Fibroblast of skin of left biceps (primary cell): ENCODE measurements at regions not wholly inside any gene's neighbourhood (a gene's known extent, or its start where the extent isn't known, plus 50 kb on each side); places are given as distances from the start of the nearest gene placed in this dataset.

Experiments
- DNase-seq, 2 experiments: peaks; one replicate each; pipeline ENCODE4 v3.0.0-alpha.2; 2013; ENCODE audit warnings: low read depth in 2 of 2

DNA sequence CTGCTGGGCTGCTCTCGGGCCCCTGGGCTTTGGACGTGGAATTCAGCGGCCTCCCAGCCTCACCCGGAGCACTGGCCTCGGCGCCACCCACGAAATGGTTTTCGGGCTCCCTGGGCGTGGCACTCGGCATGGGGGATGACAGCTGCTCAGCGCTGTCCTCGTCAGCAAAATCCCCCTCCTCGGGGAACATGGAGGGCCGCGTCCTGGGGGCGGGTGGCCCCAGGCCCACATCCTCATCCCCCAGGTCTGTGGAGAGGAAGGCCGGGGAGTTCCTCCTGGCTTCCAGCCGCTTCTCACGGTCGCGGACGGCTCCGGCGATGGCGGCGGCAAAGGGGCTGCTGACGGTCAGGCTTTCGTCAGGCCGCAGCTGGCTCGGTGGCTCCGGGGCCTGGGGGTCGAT, 88.4 kb downstream of the CTTN start:
- no peak for DNase-seq

DNA sequence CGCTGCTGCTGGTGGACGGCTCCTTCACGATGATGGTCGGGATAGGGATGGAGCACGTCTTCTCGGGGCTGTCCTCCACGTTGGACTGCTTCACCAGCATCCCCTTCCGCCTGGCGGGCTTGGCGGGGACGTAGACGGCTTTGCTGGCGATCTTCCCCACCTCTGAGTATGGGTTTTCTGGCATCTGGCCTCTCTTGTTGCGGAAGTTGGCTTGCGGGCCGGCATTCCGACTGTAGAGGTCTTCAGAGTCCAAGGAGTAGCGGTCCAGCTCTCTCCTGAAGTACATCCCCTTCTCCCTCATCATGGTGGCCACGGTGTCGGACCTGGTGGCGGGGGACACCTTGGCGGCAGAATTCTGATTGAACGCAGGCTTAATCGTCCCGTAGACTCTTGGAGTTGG, 88.8 kb downstream of the CTTN start:
- no peak for DNase-seq

DNA sequence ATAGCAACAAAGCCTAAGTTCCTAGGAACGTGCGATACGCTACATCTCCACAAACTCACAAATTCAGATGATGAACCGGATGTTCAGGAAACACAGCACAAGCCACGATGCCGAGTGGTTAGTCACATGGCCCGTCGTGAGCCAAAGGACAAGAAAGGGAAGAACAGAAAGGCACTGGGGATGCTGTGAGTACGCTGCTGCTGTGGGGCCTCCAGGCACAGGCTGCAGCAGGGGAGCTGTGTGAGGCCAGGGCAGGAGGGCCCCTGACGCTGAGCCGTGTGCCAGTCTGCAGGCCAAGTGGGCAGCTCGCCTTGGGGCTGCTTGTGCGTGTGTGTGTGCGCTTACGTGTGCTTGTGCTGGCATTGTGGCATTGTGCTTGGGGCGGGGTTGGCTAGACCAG, 89.4 kb downstream of the CTTN start:
- DNase-seq, result no peak

DNA sequence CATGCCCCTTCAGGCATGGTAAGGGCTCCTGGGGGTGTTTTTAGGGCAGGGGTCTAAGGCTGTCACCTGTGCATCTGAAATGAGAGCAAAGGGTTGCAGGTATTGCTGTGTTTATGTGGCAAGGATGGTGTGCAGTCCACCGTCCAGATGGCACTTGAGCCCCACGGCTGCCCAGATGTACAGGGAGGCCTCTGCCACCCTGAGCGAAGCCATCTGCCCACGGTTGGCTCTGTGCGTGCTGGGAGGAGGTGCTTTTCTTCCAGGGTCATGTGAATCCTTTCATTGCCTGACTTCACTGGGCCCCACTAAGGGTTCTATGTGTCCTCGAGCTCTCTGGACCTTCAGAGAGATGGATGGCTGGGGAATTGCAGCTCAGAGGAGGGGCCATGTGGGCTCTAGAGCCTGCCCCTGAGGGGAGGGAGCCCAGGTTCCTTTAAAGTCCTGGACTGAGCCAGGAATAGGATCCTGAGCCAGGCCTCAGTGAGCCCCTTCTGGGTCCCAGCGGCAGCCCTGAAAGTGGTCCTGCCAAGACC, 89.9 kb downstream of the CTTN start:
- no peak for DNase-seq

DNA sequence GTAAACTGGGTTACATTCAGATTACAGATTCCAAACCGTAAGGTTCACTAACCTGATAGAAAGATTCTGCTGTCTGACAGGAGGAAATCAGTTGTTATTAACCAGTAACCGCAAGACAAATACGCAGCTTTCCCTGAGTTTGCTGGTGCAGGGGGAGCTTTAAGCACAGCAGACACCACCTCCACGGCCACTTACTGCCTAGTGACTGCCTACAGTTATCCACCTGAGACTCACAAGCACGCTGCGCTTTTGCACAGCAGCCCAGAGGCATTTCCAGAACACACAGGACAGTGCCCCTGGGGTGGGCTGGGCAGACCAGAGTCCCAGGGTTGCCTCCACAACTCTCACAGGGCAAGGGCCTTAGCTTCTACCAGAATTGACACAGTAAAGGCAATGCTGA, 90.9 kb downstream of the CTTN start:
- no peak for DNase-seq

DNA sequence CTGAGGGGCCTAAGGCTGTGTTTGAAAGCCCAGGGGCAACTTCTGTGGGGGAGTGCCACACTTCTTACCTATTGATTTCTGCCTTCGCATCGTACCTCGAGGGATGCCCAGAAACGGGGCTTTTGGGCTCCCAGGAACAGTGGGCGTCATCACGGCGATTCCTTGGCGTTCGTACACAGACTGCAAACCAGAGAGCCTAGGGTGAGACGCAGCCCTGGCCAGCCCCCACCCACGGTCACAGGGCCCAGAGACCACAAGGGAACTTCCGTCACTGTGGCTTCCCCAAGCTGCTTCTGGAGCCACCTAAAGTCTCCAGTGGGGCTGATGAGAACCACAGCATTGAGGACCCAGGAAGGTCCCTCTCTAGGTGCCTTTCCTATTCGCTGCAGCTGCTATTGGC, 91.9 kb downstream of the CTTN start:
- DNase-seq, result no peak

DNA sequence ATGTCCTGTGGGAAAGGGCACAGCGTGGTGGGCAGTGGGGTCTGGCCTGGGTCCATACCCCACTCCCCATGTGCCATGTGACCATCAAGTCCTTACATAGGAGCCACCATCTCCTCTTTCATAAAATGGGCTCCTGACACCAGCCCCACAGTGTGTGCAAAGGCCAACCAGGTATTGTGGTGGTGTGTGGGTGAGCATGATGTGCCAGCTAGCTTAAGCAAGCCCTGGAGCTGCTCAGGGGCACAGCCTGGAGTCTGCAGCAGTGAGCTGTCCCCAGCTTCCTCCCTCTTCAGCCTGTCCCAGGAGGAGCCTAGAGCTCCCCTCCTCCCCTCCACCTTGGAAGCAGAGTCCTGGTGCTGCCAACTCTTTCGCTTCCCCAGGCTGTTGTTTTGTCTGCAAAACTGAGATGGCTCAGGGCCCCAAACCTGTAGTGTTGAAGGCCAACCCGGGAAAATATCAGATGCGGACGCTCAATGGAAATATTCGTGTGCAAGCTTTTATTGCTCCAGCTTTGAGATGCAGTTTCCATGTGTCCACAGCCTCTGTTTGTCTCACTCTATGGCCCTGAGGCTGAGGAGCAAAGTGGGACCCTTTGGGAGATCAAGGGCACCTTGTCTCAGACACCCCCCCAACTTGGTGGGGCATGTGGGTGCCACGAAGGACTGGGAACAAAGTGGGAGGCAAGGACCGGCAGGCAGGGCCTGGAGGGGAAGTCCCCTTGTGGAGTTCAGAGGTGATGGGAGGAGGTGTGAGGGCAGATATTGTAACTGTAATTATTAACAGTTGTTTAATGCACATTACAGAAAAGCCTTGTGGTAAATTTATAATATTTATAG, 92.6 kb downstream of the CTTN start:
- DNase-seq, result no peak

DNA sequence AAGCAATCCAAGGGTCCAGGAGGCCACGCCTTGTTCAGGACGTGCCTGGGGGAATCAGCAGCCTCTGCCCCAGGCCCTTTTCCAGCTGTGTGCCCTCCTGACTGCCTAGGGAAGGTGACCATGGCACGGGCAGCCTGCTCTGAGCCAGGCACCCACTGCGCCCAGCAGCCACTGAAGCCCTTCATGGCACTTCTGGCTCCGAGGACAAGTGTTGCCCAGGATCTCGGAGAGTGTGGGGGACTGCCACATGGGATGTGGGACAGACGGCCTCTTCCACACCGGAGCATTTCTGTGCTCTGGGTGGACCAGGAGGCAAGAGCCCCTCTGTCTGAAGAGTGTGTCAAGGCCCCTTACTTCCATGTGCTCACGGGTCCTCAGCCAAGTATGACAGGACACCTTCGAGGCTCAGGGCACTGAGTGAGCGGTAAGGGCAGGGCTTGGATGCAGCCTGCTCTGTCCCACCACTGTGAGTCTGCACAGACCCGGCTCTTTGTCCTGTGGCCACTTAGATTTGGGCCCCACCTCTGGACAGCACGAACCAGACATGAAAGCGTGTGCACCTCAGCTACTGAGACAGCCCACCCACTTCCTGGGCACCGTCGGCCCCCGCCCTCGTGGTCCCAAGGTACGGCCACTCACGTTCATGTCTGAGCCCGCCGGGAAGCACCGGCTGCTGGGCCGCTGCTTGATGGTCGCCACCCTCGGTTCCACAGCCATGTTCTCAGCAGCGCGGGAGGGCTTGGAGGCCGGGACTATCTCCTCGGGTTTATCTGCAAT, 93.6 kb downstream of the CTTN start:
- DNase-seq, result no peak

DNA sequence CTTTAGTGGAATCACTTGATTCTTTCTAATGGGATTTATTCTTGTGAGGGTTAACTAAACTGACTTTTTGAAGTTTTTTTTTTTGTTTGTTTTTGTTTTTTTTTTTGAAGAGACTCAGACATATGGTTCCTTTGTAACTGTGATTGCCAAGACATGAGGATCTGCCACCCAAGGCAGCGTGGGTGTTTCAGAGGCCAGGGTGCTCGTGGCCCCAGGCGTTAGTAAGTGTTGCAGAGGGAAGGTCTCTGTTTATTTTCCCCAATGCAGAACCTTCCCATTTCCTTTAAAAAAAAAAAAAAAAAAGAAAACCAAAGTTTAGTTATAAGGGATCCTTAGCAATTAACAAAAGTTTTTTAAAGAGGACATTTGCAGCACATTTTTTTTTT, 94.8 kb downstream of the CTTN start:
- DNase-seq, result no peak

DNA sequence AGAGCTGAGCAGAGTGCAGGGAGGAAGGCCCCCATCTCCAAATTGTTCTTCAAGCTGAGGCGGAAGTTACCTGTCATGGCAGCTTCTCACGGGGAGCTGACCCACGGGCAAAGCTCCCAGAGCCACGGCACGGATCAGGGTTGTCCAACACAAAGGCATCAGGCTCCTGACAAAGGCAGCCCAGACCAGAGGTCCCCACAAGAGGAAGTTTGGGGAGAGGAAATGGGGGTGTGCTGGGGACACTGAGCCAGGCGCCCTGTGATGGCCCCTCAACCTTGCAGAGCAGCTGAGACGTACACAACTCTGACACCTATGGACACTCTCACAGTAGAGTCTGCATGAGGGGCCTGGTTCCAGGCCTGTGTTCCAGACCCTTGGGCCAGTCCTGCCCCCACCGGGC, 95.6 kb downstream of the CTTN start:
- no peak for DNase-seq

DNA sequence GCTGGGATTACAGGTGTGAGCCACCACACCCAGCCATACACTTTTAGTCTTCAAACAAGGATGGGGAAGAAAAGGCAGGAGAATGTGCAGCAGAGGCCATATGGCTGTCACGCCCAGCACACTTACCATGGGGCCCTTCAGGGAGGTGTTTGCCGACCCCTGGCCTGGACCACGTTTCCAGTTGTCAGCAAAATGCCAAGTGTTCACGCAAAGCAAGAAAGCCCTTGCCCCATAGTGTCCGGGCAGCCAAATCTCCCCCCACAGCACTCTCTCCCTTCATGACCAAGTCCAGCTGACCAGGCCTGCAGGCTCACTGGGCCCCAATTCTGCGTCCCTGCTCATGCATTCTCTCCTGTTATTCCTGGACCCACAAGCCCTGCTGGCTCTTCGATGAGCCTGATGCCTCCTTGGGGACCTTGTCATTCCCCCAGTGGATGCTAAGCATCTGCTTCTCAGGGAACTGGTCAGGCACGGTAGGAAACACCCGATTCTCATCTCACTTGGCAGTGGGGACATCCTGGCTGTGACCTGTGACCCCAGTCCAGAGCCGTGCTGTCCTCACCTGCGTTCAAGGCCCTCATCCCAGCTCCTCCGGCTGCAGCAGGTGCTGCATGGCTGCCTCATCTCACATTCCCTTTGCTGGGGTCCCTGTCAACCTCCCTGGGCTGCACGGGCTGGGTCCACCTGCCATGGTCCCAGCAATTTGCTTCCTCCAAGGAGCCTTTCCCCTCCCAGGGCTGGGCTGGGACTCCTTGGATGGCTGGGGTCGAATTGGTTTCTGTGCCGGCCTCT, 96.4 kb downstream of the CTTN start:
- DNase-seq, result no peak

DNA sequence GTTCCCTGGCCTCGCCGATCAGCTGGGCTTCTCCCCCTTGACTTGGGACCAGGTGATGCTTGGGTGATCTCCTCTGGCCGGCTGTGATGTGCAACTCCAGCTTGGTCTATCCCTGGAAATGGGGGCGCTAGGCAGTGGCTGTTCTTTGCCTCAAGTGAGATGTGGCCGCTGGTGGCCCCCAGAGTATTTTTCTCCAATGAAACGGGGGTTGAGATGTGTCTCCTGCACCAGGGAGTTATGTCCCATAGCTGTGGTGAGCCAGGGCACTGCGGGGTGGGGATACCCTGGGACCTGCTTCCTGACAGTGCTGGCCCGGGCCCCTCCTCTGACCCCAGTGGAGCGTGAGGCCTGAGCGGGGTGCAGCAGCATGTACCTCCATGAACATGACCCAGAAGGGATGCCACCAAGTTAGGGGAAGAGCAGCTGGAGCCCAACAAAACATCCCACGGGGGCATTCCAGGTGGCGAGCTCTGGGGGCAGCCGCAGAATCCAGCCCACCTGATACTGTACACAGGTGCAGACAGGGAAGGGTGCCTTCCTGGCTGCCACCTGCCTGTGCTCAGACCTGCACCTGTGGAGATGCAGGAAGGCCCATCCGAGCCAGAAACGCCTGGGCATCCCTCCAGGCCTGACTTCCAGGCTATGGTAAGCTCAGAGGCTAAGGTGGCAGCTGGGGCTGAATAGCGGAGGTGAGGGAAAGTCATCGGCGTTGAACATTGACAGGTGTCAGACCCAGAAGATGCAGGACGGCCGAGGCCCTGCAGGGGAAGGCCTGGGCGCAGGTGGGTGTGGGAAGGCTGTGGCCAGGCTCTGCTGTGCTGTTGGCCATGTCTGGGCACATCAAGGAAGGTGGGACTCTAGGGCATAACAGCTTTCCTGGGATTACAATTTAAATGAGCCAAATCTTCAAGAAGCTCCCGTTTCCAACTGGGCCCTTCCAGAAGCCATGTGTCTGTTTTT, 97.3 kb downstream of the CTTN start:
- no peak for DNase-seq

DNA sequence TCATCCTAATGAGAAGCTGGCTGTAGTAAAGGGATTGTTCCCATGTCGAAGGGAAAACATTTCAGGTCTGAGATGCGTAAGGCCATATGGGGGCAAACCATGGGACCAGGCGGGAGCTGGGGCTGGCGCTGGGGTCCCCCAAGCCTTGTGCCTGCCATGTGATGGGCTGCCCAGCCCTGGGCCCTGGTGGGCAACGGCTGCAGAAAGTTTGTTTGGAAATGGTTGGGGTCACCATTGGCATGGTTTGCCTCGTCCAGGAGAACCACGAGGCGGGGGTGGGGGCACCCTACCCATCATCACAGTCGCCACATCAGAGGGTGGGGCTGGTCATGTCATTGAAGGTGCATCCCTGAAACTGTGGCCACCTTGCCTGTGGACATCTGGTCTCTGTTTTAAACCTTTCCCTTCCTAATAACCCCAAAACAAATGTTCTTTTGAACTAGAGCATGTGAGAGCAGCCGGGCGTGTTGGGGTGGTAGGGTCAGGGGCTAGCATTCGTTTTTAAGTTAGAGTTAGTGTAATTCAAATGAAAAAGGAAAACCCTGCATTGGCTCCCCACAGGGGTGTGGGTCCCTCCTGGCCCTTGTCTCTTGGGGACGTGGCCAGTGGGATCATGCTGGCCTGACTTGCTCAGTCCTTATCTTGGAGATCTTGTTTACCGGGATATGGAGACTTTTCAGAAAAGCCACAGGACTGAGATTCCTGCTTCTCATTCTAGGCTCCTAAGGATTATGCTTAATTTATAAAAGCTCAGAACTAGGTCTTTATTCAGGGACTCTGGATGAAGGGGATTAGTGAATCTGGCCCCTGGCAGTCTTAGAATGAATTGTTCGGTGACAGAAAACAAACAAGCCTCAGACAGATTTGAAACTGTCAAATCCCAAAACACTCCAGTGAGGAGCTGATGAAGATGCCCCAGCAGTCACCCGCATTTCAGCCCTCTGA, 98.5 kb downstream of the CTTN start:
- no peak for DNase-seq

DNA sequence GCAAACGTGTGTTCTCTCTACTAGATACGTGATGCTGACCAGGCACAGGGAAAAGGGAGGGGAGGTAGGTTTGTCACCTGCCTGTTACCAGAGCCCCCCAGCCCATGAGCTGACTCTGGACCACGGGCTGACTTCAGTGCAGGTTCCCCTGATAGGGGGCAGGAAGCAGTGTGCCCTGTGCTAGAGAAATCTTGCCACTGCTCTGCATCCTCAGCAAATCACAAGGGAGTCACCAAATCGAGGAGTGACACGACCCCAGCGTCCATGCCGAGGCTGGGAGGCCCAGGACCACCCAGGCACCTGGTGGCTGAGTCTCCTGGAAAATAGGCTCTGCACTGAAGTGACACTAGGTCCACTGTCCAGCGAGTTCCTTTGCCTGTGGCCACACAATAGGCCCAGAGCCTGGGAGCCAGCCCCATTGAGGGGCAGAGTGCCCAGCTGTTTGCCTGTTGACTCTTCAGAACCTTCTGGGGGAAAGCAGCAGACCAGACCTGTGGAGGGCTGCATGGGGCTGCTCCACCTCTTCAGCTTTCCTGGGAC, 99.3 kb downstream of the CTTN start:
- DNase-seq, result no peak

DNA sequence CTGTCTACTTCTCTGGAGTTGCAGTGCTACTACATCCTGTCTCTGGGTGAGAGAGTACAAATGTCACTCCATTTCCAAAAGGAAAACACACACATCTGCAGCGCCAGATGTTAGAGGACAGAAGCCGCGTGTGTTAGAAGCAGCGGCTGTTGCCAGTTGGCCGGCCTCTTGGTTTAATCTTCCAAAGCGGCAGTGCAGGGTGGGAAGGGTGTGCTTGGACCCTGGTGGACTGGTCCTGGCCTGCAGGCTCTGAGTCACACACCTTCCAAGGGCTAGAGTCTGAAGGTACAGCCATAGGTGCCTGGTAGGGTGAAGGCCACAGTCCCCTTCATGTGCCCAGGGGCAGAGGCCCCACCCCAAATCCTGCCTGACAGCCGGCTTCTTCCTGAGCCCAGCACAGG, 99.8 kb downstream of the CTTN start:
- no peak for DNase-seq

DNA sequence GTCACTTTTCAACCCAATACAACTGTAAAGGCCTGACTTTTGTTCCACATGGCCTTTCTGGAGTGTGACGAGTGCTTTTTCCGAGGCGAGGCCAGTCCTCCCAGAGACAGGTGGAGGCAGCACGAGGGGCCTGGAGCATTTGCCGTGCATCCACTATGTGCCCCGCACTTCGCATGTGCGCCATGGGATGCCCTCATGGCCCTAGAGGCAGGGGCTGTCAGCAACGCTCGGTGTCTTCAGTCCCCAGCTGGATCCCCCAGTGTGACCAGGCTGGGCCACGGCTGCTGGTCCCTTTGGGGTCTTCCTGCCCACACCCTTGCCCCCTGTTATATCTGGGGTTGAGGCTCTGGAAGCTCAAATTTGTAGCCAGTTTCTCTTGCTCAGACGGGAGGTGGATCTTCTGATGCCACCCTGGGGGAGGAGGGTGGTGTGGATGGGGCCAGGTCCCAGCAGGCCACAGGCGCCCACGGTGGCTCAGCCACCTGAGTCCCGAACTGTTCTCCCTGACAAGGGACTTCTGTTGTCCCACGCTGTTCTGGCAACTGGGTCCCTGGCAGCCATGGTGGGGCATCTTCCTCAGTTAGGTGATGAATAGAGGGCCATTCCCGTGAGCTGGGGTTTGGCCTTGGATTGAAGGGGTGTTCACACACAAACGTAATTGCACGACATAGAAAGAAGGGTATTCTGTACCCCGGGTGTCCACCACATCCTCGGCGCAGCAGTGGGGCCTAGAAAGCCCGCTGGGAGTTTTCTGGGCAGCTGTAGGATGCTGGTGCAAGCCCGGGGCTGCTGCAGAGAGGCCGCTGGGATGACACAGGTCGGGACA, 100.9 kb downstream of the CTTN start:
- no peak for DNase-seq

DNA sequence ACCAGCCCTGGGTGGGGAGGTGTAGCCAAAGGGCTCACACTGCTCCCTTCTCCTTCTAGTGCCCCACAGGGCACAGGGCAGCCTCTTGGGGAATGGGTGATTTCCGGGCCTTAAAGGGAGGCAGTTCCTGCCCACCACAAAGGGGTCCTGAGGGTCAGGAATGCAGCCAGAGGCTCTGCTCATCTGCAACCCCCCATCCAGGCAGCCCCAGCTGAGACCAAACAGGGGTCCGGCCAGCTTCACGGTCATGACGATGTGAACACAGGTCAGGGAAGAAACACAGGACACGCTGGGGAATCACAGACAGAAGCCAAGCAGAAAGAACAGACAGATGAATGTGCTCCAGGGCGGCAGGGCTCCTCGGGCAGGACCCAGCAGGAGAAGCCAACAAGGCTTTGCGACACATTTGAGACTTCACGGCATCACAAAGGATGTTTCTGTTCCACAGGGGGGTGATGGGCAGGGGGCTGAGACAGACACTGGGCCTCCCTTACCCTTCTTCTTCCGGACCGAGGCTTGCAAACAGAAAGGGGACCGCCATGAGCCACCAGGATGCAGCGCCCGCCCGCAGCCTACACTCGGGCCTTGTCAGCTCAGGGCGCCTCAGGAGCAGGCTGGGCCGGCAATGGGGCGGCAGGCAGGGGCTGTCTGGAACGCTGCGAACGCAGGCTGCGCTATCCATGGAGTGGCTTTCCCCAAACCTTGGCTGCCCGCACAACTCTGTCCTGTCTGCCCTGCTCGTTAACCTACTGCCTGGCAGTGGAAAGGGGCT, 101.9 kb downstream of the CTTN start:
- DNase-seq, result no peak
